GM18507 (cell line): ENCODE measurements at regions not wholly inside any gene's neighbourhood (a gene's known extent, or its start where the extent isn't known, plus 50 kb on each side); places are given as distances from the start of the nearest gene placed in this dataset.
"Not testable (repeated sequence)": the region's sequence is repeated elsewhere in the genome, so short reads cannot be mapped to it uniquely, and the experiment has no call there.

Source experiments
- DNase-seq: peaks from one replicate; pipeline ENCODE4 v3.0.0; 2011; ENCODE audit warnings: low read depth; ENCODE audit not compliant: insufficient read length; ENCODE audit errors: extremely low spot score
- FAIRE-seq: peaks from 2 replicates; lab custom pipeline; 2011; peaks lifted over from hg19 to GRCh38; lab: Jason Lieb, UNC

GRCh38 chr1:29386453-29386852, 150.1 kb downstream of the PTPRU start:
- FAIRE-seq, DNase-seq: not testable (repeated sequence)

GRCh38 chr1:29385966-29386365, 149.6 kb downstream of the PTPRU start:
- no peak for DNase-seq
- no peak for FAIRE-seq

- FAIRE-seq (no peak), DNase-seq (no peak)
Measured at GRCh38 chr1:29384496-29385015, 148.2 kb downstream of the PTPRU start.

- no peak for DNase-seq
- no peak for FAIRE-seq
Measured at GRCh38 chr1:29383746-29384371, 147.5 kb downstream of the PTPRU start.

- DNase-seq = no peak
- FAIRE-seq = no peak
Measured at GRCh38 chr1:29382851-29383745, 146.8 kb downstream of the PTPRU start.

GRCh38 chr1:29381426-29381825, 145.1 kb downstream of the PTPRU start:
- no peak for FAIRE-seq
- DNase-seq = no peak

- no peak for DNase-seq
- no peak for FAIRE-seq
Measured at GRCh38 chr1:29380532-29380931, 144.2 kb downstream of the PTPRU start.

- no peak for FAIRE-seq
- DNase-seq = no peak
Measured at GRCh38 chr1:29379443-29380073, 143.2 kb downstream of the PTPRU start.
